RKO (cell line): ENCODE measurements at regions not wholly inside any gene's neighbourhood (a gene's known extent, or its start where the extent isn't known, plus 50 kb on each side); places are given as distances from the start of the nearest gene placed in this dataset.

Experiments
- DNase-seq: peaks from one replicate; pipeline ENCODE4 v3.0.0-alpha.2; 2016; ENCODE audit warnings: low spot score

DNA sequence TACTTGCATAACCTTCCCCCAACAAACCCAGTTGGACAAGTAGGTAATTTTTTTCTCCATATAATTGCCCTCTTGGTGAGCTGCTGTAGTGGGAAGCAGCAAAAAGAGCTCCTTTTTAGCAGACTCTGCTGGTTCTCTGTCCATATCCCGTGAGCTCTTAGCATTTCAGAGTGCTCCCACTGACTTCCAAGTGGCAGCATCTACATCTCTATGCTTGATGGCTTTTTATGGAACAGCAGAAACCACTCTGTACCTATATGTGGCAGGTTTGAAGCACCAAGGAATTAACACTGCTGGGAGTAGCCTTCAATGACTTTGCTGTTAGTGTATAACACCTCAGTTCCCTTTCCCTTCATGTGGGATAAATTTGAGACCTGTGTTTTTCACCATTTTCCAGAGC is 168.4 kb upstream of the NHS start:
- DNase-seq: no peak

GRCh38 chrX:17214962-17215361 is 160.0 kb upstream of the NHS start:
- DNase-seq: no peak

- no peak for DNase-seq
These were observed 148.3 kb upstream of the NHS start for GRCh38 chrX:17226736-17227135.

- DNase-seq: no peak
These were observed 137.9 kb upstream of the NHS start for GRCh38 chrX:17237146-17237545.

DNA sequence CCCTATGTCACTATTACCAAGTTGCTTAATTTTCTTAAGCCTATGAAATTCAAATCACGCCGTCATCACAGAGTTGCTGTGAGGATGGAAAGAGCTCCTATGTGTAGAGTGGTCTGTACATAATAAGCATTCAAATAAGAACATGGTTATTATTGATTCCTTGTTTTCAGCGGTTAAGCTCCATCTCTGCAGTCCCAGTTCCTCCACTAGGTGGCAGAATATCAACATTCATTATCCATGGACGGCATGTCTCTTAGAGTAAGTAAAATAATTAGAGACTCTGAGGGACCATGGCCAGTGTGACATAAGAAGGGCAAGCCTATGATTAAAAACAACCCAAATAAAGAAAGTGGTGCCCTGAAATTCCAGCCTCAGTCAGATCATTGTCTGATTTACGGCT is 132.5 kb upstream of the NHS start:
- peak; percentile 49 for DNase-seq

DNA sequence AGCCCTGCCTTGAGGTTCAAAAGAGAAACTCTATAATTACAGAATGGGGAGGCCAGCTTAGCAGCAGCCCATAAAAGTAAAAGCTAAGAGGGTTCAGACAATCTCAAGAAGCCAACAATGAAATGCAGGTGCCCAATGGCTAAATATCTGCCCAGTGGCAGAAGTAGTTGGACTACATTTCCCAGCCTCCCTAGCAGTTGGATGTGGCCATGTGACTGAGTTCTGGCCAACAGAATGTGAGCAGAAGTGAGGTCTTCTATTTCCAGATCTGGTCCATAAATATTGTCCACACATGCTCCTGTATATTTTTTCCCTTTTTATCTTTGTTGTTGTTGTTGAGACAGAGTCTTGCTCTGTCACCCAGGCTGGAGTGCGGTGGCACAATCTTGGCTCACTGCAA is 127.9 kb upstream of the NHS start:
- no peak for DNase-seq

GRCh38 chrX:17262123-17262522 is 112.9 kb upstream of the NHS start:
- DNase-seq: no peak

- no peak for DNase-seq
These were observed 108.9 kb upstream of the NHS start for GRCh38 chrX:17266136-17266535.

DNA sequence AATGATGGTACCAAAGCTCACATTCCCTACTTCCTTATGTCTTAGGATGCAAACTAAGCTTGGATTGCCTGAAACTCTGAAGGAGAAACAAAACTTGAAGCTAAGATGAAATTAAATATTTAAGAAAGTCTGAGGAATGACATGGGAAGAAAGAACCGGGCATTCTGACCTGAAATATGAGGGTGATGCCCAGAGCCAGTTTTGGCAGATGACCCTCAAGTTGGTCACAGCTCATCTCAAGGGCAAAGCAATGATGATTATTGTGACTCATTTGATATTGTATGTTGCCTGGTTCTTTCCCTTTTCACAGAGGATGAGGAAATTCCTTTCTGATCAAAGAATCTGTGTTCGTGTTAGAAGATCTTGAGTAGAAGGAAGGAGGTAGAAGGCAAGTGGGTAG is 96.0 kb upstream of the NHS start:
- DNase-seq: no peak

DNA sequence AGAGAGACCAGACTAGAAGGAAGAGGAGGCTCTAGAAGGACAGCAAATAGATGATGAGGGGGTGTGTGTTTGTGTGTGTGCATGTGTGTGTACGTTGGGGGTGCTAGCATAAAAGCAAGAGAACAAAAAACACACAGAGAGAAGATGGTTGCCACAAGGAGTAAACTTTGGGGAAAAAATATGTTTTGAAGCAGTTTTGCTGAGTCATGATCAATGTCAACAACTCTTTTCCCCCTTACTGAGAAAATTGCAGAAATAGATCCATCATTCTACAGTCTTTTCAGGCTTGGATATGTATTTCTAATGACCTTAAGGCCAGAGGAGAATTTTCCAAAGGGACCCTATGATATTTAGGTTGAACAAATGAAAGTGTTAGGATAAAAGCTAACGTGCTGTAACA is 89.0 kb upstream of the NHS start:
- DNase-seq: no peak

DNA sequence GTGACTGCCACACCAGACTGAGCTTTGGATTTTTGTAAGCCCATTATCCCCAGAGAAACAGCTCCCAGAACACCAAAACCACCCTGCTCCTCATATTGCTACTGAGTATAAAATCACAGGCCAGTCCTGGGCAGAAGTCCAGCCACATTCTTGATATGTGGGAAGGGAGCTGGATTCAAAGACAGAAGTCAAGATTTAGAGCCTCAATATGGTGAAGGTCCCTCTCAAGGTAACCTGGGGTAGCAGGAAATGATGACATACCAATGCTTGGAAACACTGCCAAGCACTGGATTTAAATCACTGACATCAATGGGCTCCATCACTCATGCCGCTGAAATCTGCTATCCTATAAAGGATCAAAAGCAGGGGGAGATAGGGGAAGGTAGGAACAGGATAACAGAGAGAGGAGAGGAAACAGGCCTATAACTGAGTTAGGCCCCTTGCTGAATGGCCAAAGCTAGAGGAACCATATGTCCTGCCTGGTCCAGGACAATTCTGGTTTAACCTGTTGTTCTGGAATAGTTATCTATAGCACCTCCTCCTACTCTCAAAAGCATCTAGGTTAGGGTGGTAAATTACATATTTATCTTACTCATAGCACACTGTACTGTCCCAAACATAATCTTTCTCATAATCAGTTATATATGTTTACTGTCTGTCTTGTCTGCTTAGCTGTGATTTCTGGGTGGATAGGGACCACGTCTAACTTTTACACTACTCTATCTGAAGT is 83.7 kb upstream of the NHS start:
- no peak for DNase-seq

DNA sequence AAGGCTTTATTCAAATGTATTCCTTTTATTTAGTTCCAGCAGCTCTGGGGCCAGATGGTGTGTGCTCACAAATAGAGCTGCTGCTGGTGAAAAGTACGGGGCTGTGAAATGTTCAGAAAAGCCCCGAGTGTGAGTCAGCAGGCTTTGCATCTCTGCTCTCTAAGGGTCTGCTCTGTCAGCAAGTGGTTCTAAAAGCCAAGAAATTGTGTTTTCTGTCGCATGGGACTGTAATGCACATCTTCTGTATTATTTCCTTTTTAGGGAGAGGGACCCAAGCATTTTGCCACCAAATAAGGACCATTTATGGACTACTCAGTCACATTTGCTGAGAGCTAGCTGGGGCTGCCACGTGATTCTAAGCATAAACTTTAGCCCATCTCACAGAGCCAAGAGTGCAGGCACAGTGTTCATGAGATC is 82.9 kb upstream of the NHS start:
- DNase-seq: no peak

GRCh38 chrX:17294561-17294960 is 80.4 kb upstream of the NHS start:
- no peak for DNase-seq

GRCh38 chrX:17295791-17296190 is 79.2 kb upstream of the NHS start:
- DNase-seq: no peak

DNA sequence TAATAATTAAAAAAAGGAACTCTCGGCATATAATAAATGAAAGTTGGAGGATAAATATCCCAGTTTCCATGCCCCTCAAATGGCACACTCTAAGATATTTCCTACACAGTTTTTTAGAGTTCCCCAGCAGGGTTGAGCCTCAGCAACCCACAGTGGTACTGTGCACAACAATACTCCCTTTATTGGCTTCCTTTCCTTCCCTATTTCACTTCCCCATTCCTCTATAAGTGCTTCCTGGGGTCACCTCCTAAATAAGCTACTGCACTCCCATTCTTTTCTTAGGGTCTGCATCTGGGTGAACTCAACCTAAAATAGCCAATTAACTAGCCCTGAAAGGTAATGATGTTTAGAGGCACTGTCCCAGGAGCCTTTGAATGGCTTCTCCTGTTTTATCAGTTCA is 76.4 kb upstream of the NHS start:
- DNase-seq: no peak

- DNase-seq: no peak
These were observed 75.8 kb upstream of the NHS start for GRCh38 chrX:17299206-17299605.

DNA sequence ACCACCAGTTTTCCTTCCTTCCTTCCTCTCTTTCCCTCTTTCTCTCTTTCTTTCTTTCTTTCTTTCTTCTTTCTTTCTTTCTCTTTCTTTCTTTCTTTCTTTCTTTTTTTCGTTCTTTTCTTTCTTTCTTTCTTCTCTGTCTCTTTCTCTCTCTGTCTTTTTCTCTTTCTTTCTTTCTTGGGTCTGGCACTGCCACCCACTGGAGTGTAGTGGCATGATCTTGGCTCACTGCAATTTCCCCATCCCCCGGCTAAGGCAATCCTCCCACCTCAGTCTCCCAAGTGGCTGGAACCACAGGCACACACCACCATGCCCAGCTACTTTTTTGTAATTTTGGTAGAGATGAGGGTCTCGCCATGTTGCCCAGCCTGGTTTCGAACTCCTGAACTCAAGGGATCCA is 51.6 kb upstream of the NHS start:
- DNase-seq: no peak
